Karpas-422 (cell line): ENCODE measurements at regions not wholly inside any gene's neighbourhood (a gene's known extent, or its start where the extent isn't known, plus 50 kb on each side); places are given as distances from the start of the nearest gene placed in this dataset.

Experiments used
- DNase-seq: peaks from one replicate; pipeline ENCODE4 v3.0.0-alpha.2; 2015
- H2AFZ ChIP-seq: fragments of 200-600 bp; sonication (generic); 2 replicates; pipeline ENCODE4 v1.6.1; 2014; ENCODE audit warnings: antibody characterized with exemption, low read length, mixed read lengths
- H3K27ac ChIP-seq: fragments of 200-600 bp; sonication (generic); 2 replicates; pipeline ENCODE4 v1.5.1; 2014; ENCODE audit warnings: mild to moderate bottlenecking, low read length, moderate library complexity
- H3K27me3 ChIP-seq: fragments of 200-600 bp; sonication (generic); 2 replicates; pipeline ENCODE4 v1.6.1; 2014; ENCODE audit warnings: low read length, mixed read lengths
- H3K36me3 ChIP-seq: fragments of 200-600 bp; sonication (generic); 2 replicates; pipeline ENCODE4 v1.6.1; 2014; ENCODE audit warnings: low read length, mixed read lengths; ENCODE audit not compliant: insufficient read depth
- H3K4me1 ChIP-seq: fragments of 200-600 bp; sonication (generic); 2 replicates; pipeline ENCODE4 v1.6.1; 2014; ENCODE audit warnings: mild to moderate bottlenecking, low read length, mixed read lengths
- H3K4me2 ChIP-seq: fragments of 200-600 bp; sonication (generic); 2 replicates; pipeline ENCODE4 v1.6.1; 2014; ENCODE audit warnings: low read length, low read depth, mild to moderate bottlenecking; ENCODE audit not compliant: poor library complexity, severe bottlenecking
- H3K4me3 ChIP-seq: fragments of 200-600 bp; sonication (generic); 2 replicates; pipeline ENCODE4 v1.5.1; 2014; ENCODE audit warnings: mild to moderate bottlenecking, antibody characterized with exemption, low read length, mixed read lengths
- H3K79me2 ChIP-seq: fragments of 200-600 bp; sonication (generic); 2 replicates; pipeline ENCODE4 v1.6.1; 2014; ENCODE audit warnings: mild to moderate bottlenecking, low read length, mixed read lengths
- H3K9ac ChIP-seq: fragments of 200-600 bp; sonication (generic); 2 replicates; pipeline ENCODE4 v1.6.0; 2014; ENCODE audit warnings: low read length
- H3K9me2 ChIP-seq: fragments of 200-600 bp; sonication (generic), shearing (Covaris generic); replicated peaks from 2 replicates; pipeline ENCODE4 v1.6.0; 2014; ENCODE audit warnings: mild to moderate bottlenecking, low read length, moderate library complexity; ENCODE audit not compliant: insufficient read depth
- H3K9me3 ChIP-seq: fragments of 300-700, 200-600 bp; sonication (generic); 2 replicates; pipeline ENCODE4 v1.6.1; 2014; ENCODE audit warnings: low read length, mixed read lengths
- H4K20me1 ChIP-seq: fragments of 200-600 bp; sonication (generic); 2 replicates; pipeline ENCODE4 v1.6.1; 2014; ENCODE audit warnings: mild to moderate bottlenecking, antibody characterized with exemption, low read length, low read depth; ENCODE audit not compliant: insufficient read depth

DNA sequence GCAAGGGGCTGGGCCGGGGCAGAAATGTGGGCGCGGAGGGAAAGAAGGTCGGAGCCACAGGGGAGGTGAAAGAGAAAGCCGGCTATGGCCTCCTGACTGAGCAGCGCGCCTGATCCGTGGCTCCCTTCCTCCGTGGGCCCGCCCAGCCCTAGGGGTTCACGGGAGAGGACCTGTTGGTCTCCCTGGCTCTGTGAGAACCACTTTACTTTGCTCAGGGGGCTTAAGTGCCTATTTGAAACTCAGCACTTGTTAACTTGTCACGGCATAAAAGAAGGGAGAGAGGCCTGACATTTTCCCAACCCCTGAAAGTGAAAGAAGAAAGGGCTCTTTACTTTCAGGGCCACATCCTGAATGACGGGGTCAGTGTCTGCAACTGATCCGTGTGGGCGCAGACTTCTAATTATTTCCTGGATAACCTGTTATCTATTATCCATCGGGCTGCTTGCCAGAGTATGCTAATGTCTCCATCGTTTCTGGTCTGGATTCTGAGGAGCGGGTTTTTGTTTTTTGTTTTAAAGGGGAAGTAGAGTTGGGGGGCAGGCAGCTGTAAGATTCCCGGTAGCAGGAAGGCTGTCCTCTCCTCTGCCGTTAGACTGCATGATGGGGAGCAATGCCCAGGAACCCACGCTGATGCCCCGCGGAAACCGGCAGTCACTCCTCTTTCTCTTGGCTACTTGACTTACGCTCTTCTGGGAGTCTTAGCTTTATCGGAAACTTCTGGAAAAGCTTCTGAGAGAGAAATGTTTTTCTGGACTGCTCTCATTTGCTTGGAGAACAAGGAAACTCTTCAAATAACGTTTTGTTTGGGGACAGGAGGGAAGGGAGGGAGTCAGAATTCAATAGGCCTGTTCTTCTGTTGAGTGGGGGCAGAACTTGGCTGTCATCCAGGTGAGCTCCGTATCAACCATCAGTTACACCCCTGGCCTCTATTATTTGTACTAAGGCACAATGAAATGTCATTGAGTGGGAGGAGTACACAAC is 127.7 kb upstream of the MAX start:
- DNase-seq, result peak; percentile 78
- Histone ChIP-seq H3K4me2 (peak overlapping the region; percentile 88), H3K9ac (peak overlapping the region; percentile 71), H3K4me3 (peak overlapping the region; percentile 71), H3K9me3 (no peaks in the 10 kb centered on the region), H4K20me1 (no peaks in the 10 kb centered on the region), H3K27me3 (no peaks in the 10 kb centered on the region), H3K36me3 (no peaks in the 10 kb centered on the region), H3K79me2 (no peaks in the 10 kb centered on the region), H3K27ac (no peak overlapping the region), H3K4me1 (peaks cover 32% of the 10 kb centered on the region), H2AFZ (peak overlapping the region; percentile 98), H3K9me2 (no peaks in the 10 kb centered on the region)

DNA sequence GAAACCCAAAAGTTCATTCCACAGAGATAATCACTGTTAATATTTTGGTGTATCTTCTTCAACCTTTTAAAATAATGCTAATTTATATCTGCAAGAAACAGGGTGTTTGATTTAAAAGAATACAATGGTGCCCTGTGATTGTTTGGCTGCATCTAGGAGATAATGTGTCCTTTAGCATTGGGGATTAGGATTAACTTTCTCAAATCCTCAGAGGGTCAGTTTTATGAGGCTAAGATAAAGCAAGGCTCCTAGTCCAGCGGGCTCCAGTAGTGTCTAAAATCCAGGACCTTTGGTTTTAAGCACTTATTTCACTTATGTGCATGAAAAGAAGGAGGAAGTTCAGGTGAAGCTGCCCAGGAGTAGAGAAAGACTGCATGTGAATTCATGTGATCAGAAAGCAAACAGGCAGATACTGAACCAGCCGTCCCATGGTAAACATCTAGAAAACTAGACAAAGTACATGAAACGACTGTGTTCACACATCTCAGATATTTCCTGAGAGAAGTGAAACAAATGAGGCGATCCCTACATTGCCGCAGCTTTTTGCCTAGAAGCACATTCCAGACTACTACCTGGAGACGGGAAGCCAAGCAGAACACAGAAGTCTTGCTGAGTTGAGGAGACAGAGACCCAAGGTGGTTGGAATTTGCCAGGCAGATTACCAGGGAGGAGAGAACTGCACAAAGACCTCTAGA is 129.1 kb upstream of the MAX start:
- Histone ChIP-seq H3K36me3 (no peaks in the 10 kb centered on the region), H3K9me3 (no peaks in the 10 kb centered on the region), H3K4me2 (no peak overlapping the region), H3K9ac (no peak overlapping the region), H3K4me3 (no peak overlapping the region), H3K27ac (no peak overlapping the region), H3K79me2 (no peaks in the 10 kb centered on the region), H4K20me1 (no peaks in the 10 kb centered on the region), H3K9me2 (no peaks in the 10 kb centered on the region), H3K4me1 (peaks cover 27% of the 10 kb centered on the region), H2AFZ (no peak overlapping the region), H3K27me3 (no peaks in the 10 kb centered on the region)
- DNase-seq, result no peak

GRCh38 chr14:65234752-65235361 is 132.5 kb upstream of the MAX start:
- H4K20me1 ChIP-seq, result no peaks in the 10 kb centered on the region
- no peaks in the 10 kb centered on the region for H3K79me2 ChIP-seq
- H3K27me3 ChIP-seq, result no peaks in the 10 kb centered on the region
- H3K9me2 ChIP-seq, result no peaks in the 10 kb centered on the region
- H3K4me2 ChIP-seq, result no peak overlapping the region
- H3K9me3 ChIP-seq, result no peaks in the 10 kb centered on the region
- DNase-seq, result no peak
- no peak overlapping the region for H3K27ac ChIP-seq
- H3K9ac ChIP-seq, result no peak overlapping the region
- H3K36me3 ChIP-seq, result no peaks in the 10 kb centered on the region
- H3K4me3 ChIP-seq, result no peak overlapping the region
- H2AFZ ChIP-seq, result no peak overlapping the region
- H3K4me1 ChIP-seq, result peaks cover 7% of the 10 kb centered on the region

- Histone ChIP-seq H3K9me2 (no peaks in the 10 kb centered on the region), H4K20me1 (no peaks in the 10 kb centered on the region), H2AFZ (no peak overlapping the region), H3K27ac (no peak overlapping the region), H3K9me3 (no peaks in the 10 kb centered on the region), H3K79me2 (no peaks in the 10 kb centered on the region), H3K4me1 (no peaks in the 10 kb centered on the region), H3K27me3 (no peaks in the 10 kb centered on the region), H3K9ac (no peak overlapping the region), H3K4me3 (no peak overlapping the region), H3K36me3 (no peaks in the 10 kb centered on the region), H3K4me2 (no peak overlapping the region)
- no peak for DNase-seq
Observed at GRCh38 chr14:65237023-65237814, 134.9 kb upstream of the MAX start.

DNA sequence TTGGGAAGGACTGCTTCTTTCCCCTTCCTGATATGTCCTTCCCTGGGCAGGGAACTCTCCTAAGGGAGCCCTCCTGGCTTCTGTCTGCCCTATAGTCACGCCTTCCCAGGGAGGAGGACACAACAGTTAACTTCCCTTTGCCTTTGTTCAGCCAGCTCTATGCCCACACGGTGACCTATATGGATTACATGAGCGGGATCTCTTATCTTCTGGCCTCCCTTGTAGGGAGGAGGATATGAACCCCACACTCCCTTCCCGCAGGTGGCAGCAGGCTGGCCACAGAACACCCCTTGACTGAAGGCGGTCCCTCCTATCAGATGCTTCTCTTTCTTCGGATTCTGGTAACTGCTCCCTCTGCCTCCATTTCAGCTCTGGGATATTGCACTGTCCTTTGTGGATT is 135.6 kb upstream of the MAX start:
- H3K4me2 ChIP-seq, result no peak overlapping the region
- DNase-seq, result no peak
- no peak overlapping the region for H3K27ac ChIP-seq
- H3K36me3 ChIP-seq, result no peaks in the 10 kb centered on the region
- no peaks in the 10 kb centered on the region for H3K9me2 ChIP-seq
- no peak overlapping the region for H2AFZ ChIP-seq
- H3K9me3 ChIP-seq, result no peaks in the 10 kb centered on the region
- no peak overlapping the region for H3K9ac ChIP-seq
- no peaks in the 10 kb centered on the region for H3K27me3 ChIP-seq
- H3K79me2 ChIP-seq, result no peaks in the 10 kb centered on the region
- H4K20me1 ChIP-seq, result no peaks in the 10 kb centered on the region
- no peak overlapping the region for H3K4me3 ChIP-seq
- H3K4me1 ChIP-seq, result no peaks in the 10 kb centered on the region

DNA sequence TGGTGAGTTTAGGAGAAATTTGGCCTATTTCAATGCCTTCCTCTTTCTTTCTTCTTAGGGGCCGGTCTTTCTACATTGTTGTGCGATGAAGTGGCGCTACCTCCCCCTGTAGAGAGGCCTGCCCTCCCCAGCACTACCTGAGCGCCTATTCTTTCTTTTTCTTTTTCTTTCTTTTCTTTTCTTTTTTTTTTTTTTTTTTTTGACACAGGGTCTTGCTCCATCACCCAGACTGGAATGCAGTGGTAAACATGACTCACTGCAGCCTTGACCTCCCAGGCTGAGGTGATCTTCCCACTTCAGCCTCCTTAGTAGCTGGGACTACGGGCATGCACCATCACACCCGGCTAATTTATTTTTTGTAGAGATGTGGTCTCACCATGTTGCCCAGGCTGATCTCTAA is 136.1 kb upstream of the MAX start:
- no peaks in the 10 kb centered on the region for H3K4me1 ChIP-seq
- H3K4me2 ChIP-seq, result no peak overlapping the region
- H3K4me3 ChIP-seq, result no peak overlapping the region
- H3K9me2 ChIP-seq, result no peaks in the 10 kb centered on the region
- no peaks in the 10 kb centered on the region for H3K9me3 ChIP-seq
- H4K20me1 ChIP-seq, result no peaks in the 10 kb centered on the region
- DNase-seq, result no peak
- H3K27ac ChIP-seq, result no peak overlapping the region
- no peaks in the 10 kb centered on the region for H3K36me3 ChIP-seq
- no peak overlapping the region for H2AFZ ChIP-seq
- H3K9ac ChIP-seq, result no peak overlapping the region
- H3K79me2 ChIP-seq, result no peaks in the 10 kb centered on the region
- H3K27me3 ChIP-seq, result no peaks in the 10 kb centered on the region

DNA sequence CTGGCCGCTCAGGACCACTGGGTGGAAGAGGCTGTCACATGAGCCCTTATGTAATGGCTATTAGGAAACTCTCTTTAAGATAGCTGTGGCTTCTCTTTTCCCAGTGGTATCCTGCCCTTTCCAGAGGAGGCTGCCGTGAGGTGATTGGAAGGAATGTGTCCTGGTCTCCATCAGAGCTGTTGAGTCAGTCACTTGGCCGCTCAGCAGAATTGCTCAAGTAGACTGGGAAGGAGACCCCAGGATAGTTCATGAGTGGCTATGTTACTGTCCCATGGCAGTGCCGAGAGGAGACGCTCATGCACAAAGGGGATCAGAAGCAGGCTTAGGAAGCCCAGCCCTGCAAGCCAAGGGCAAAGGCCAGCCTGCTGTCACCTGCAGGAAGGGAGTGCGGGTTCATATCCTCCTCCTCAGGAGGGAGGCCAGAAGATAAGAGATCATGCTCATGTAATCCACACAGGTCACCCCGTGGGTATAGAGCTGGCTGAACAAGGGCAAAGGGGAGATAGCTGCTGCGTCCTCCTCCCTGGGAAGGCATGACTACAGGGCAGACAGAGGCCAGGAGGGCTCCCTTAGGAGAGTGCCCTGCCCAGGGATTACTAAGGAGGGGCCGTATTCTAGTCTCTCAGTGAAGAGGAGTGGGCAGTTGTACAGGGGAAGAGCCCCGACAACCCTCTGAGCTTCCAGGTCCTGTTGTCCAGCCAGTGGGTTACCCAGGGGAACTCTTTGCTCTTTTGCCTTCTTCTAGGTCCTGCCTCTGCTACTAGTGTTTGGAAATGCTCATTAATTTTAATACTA is 137.0 kb upstream of the MAX start:
- DNase-seq, result no peak
- Histone ChIP-seq H3K9ac (no peak overlapping the region), H4K20me1 (no peaks in the 10 kb centered on the region), H3K4me3 (no peak overlapping the region), H3K9me3 (no peaks in the 10 kb centered on the region), H3K36me3 (no peaks in the 10 kb centered on the region), H3K27ac (no peak overlapping the region), H3K4me2 (no peak overlapping the region), H3K79me2 (no peaks in the 10 kb centered on the region), H3K27me3 (no peaks in the 10 kb centered on the region), H3K9me2 (no peaks in the 10 kb centered on the region), H2AFZ (no peak overlapping the region), H3K4me1 (peaks cover 4% of the 10 kb centered on the region; the same call in 1 of the 2 replicates)
